Neutrophil (primary cell): ENCODE measurements at regions not wholly inside any gene's neighbourhood (a gene's known extent, or its start where the extent isn't known, plus 50 kb on each side); places are given as distances from the start of the nearest gene placed in this dataset.

Experiments used
- H3K27ac ChIP-seq: fragments of 200-600 bp; sonication (generic); 2 replicates; pipeline ENCODE4 v1.5.1; 2016; ENCODE audit warnings: mild to moderate bottlenecking, moderate library complexity
- H3K27me3 ChIP-seq: fragments of 200-600 bp; sonication (generic); 2 replicates; pipeline ENCODE4 v1.6.0; 2016; ENCODE audit warnings: mild to moderate bottlenecking
- H3K36me3 ChIP-seq: fragments of 200-600 bp; sonication (generic); 2 replicates; pipeline ENCODE4 v1.5.1; 2017
- H3K4me1 ChIP-seq, 2 experiments: fragments of 200-600 bp in 1 of 2; sonication (generic) in 1 of 2; 1 replicate in 1 of 2; 2 replicates in 1 of 2; pipeline versions ENCODE4 v1.5.1 to v1.6.1; 2013 to 2016; ENCODE audit warnings: low read depth in 1 of 2, low read length in 1 of 2, mild to moderate bottlenecking in 1 of 2, moderate library complexity in 1 of 2; ENCODE audit not compliant: control insufficient read depth in 1 of 2, insufficient read depth in 1 of 2
- H3K4me3 ChIP-seq, 2 experiments: fragments of 200-600 bp in 1 of 2; sonication (generic) in 1 of 2; 1 replicate in 1 of 2; 2 replicates in 1 of 2; pipeline ENCODE4 v1.5.1; 2013 to 2016; ENCODE audit warnings: low read depth in 1 of 2, low read length in 1 of 2, mild to moderate bottlenecking in 1 of 2, moderate library complexity in 1 of 2
- H3K9me3 ChIP-seq: fragments of 200-600 bp; sonication (generic); 2 replicates; pipeline ENCODE4 v1.5.1; 2016
- CTCF ChIP-seq: fragments of 200-600 bp; sonication (generic); IDR thresholded peaks from 2 replicates; pipeline ENCODE4 v1.5.1; 2016; ENCODE audit warnings: antibody characterized with exemption

GRCh38 chr3:152638707-152639450, 196.1 kb upstream of the P2RY1 start:
- no peak for TF ChIP-seq CTCF
- Histone ChIP-seq H3K27ac (no peak overlapping the region), H3K4me1 (no peaks in the 10 kb centered on the region)

GRCh38 chr3:152641198-152641597, 193.7 kb upstream of the P2RY1 start:
- Histone ChIP-seq H3K4me3 (no peak overlapping the region), H3K27ac (no peak overlapping the region), H3K36me3 (no peaks in the 10 kb centered on the region), H3K4me1 (no peaks in the 10 kb centered on the region), H3K27me3 (no peaks in the 10 kb centered on the region), H3K9me3 (no peaks in the 10 kb centered on the region)
- TF ChIP-seq CTCF = no peak

More at GRCh38 chr3:152638707-152639450, 196.1 kb upstream of the P2RY1 start:
- no peak overlapping the region for H3K4me3 ChIP-seq
- no peaks in the 10 kb centered on the region for H3K27me3 ChIP-seq
- no peaks in the 10 kb centered on the region for H3K9me3 ChIP-seq
- H3K36me3 ChIP-seq = no peaks in the 10 kb centered on the region

GRCh38 chr3:152642658-152643057, 192.3 kb upstream of the P2RY1 start:
- H3K27ac ChIP-seq = no peak overlapping the region
- H3K4me1 ChIP-seq = no peaks in the 10 kb centered on the region
- H3K36me3 ChIP-seq = no peaks in the 10 kb centered on the region
- H3K9me3 ChIP-seq = no peaks in the 10 kb centered on the region
- no peak overlapping the region for H3K4me3 ChIP-seq
- H3K27me3 ChIP-seq = no peaks in the 10 kb centered on the region
- TF ChIP-seq CTCF = no peak

GRCh38 chr3:152644478-152644877, 190.5 kb upstream of the P2RY1 start:
- H3K27me3 ChIP-seq = no peaks in the 10 kb centered on the region
- no peak overlapping the region for H3K27ac ChIP-seq
- H3K36me3 ChIP-seq = no peaks in the 10 kb centered on the region
- no peak for TF ChIP-seq CTCF
- no peaks in the 10 kb centered on the region for H3K9me3 ChIP-seq
- no peaks in the 10 kb centered on the region for H3K4me1 ChIP-seq
- no peak overlapping the region for H3K4me3 ChIP-seq

- Histone ChIP-seq H3K36me3 (no peaks in the 10 kb centered on the region), H3K9me3 (no peaks in the 10 kb centered on the region), H3K4me3 (no peak overlapping the region), H3K27ac (no peak overlapping the region), H3K4me1 (no peaks in the 10 kb centered on the region), H3K27me3 (no peaks in the 10 kb centered on the region)
- TF ChIP-seq CTCF = no peak
Observed at GRCh38 chr3:152646004-152646403, 188.9 kb upstream of the P2RY1 start.
